Skeletal muscle satellite cell (primary cell): ENCODE measurements at regions not wholly inside any gene's neighbourhood (a gene's known extent, or its start where the extent isn't known, plus 50 kb on each side); places are given as distances from the start of the nearest gene placed in this dataset.

Experiments
- H3K27me3 ChIP-seq: 2 replicates; pipeline ENCODE4 v1.7.0; 2013; ENCODE audit warnings: low read length; ENCODE audit not compliant: control insufficient read depth, insufficient read depth
- H3K36me3 ChIP-seq: 2 replicates; pipeline ENCODE4 v1.7.0; 2013; ENCODE audit warnings: mild to moderate bottlenecking, control low read depth, low read length; ENCODE audit not compliant: insufficient read depth
- H3K4me1 ChIP-seq: 2 replicates; pipeline ENCODE4 v1.7.0; 2013; ENCODE audit warnings: low read length; ENCODE audit not compliant: control insufficient read depth, insufficient read depth
- H3K4me2 ChIP-seq: 2 replicates; pipeline ENCODE4 v1.7.0; 2013; ENCODE audit warnings: mild to moderate bottlenecking, low read length
- H3K4me3 ChIP-seq: 2 replicates; pipeline ENCODE4 v1.7.0; 2013; ENCODE audit warnings: low read length
- H3K9ac ChIP-seq: 2 replicates; pipeline ENCODE4 v1.7.0; 2013; ENCODE audit warnings: mild to moderate bottlenecking, low read depth, low read length, moderate library complexity
- H3K9me3 ChIP-seq: replicated peaks from 2 replicates; pipeline ENCODE4 v1.7.0; 2013; ENCODE audit warnings: mild to moderate bottlenecking, control low read depth, low read length

- no peak overlapping the region for H3K9ac ChIP-seq
- no peak overlapping the region for H3K4me3 ChIP-seq
- H3K27me3 ChIP-seq: no peaks in the 10 kb centered on the region
- H3K9me3 ChIP-seq: no peaks in the 10 kb centered on the region
- no peaks in the 10 kb centered on the region for H3K4me1 ChIP-seq
- H3K36me3 ChIP-seq: no peaks in the 10 kb centered on the region
- H3K4me2 ChIP-seq: no peak overlapping the region
Measured at GRCh38 chr6:15950962-15951569, 177.8 kb upstream of the MYLIP start.

DNA sequence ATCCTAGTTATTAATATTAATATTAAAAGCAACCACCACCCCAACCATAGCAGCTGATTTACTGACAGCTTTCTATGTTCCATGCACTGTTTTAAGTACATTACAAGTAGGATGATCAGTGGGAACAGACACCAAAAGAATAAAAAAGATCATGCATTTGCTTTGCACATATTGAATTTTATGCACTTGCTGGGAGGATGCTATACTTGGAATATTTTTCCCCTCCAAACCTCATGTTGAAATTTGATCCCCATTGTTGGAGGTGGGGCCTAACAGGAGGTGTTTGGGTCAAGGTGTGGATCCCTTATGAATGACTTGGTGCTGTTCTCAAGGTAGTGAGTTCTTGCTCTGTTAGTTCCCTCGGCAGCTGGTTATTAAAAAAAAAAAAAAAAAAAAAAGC, 178.9 kb upstream of the MYLIP start:
- no peak overlapping the region for H3K9ac ChIP-seq
- H3K36me3 ChIP-seq: no peaks in the 10 kb centered on the region
- H3K4me2 ChIP-seq: no peak overlapping the region
- peaks cover 3% of the 10 kb centered on the region for H3K4me1 ChIP-seq
- no peaks in the 10 kb centered on the region for H3K9me3 ChIP-seq
- no peaks in the 10 kb centered on the region for H3K27me3 ChIP-seq
- H3K4me3 ChIP-seq: no peak overlapping the region

DNA sequence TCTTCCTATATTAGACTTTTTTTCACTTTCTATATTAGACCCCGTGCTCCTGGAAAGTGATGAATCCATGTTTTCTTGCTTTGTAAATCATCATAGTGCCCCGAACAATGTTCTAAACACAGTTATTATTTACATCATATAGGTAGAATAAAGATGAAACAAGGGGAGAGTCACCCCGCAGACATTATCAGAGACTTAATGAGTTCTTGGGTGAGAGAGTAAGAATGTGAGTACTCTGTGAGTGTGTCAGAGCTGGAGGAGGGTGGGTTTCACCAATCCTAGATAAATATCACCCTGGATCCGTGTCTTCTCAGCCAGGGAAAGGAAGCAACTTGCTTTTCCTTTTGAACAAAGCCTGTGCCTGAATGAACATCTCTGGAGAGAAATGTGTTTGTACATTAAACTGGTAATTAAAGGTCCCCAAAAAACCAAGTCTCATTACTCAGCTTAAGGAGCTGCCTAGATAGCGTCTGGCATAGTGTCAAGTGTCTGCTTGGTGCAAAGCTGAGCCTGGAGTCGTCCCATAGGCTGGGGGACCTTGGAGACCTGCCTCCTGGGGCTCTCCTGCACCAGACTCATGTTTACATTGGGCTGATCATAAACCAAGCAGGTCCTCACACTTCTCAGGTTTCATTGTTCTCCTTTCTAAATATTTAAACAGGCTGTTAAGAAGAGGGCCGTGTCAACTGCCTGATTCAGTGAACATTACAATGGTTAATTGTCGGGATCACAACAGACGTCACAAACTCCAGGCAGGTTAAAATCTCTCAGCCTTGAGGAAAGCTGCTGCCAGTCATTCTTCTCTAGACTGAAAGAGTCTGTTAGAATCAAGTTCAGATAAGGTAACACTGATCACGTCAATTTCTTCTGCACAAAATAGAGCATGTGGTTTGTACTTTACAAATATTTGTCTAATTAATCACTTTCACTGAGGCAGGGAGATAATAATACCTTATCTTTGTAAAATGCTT, 179.7 kb upstream of the MYLIP start:
- Histone ChIP-seq H3K4me3 (no peak overlapping the region), H3K9ac (no peak overlapping the region), H3K4me2 (no peak overlapping the region), H3K4me1 (peaks cover 3% of the 10 kb centered on the region), H3K9me3 (no peaks in the 10 kb centered on the region), H3K27me3 (no peaks in the 10 kb centered on the region), H3K36me3 (no peaks in the 10 kb centered on the region)

- Histone ChIP-seq H3K4me2 (no peak overlapping the region), H3K9ac (no peak overlapping the region), H3K27me3 (peaks cover 4% of the 10 kb centered on the region), H3K4me3 (no peak overlapping the region), H3K36me3 (no peaks in the 10 kb centered on the region), H3K9me3 (no peaks in the 10 kb centered on the region), H3K4me1 (peaks cover 3% of the 10 kb centered on the region)
Measured at GRCh38 chr6:15947923-15948322, 181.0 kb upstream of the MYLIP start.

- H3K4me2 ChIP-seq: no peak overlapping the region
- H3K36me3 ChIP-seq: no peaks in the 10 kb centered on the region
- peaks cover 4% of the 10 kb centered on the region for H3K27me3 ChIP-seq
- H3K9me3 ChIP-seq: no peaks in the 10 kb centered on the region
- no peak overlapping the region for H3K4me3 ChIP-seq
- peaks cover 3% of the 10 kb centered on the region for H3K4me1 ChIP-seq
- no peak overlapping the region for H3K9ac ChIP-seq
Measured at GRCh38 chr6:15947436-15947835, 181.4 kb upstream of the MYLIP start.

DNA sequence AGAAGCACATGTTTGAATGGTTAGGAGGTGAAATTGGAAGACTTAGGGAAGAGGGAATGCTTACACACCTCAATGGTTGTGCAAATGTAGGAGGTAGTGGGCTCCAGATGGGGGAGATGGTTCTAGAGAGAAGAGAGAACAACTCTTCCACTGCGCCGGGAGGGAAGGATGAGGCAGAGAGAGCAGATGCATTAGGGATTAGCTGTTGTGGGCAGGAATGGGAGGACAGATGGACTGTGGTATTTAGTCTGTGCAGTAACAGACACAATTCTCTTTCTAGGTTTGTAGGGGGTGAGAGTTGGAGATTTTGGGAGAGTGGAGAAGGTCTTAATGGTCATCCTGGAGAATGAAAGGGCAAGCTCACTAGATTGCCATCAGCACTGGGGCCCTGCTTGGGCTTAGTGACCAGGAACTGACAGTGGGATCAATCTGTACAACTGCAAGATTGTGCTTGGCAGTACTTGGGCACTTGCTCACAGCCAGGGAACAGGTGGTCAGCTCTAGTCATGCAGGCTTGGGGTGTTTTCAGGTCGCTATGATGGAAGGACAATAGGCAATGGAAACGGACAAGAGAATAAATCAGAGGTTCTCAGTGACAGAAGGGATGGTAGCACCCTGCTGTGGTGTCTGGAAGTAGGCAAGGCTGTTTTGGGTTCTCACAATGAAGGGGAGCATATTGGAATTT, 182.0 kb upstream of the MYLIP start:
- no peak overlapping the region for H3K4me3 ChIP-seq
- H3K27me3 ChIP-seq: peaks cover 4% of the 10 kb centered on the region
- H3K4me2 ChIP-seq: no peak overlapping the region
- peaks cover 3% of the 10 kb centered on the region for H3K4me1 ChIP-seq
- no peaks in the 10 kb centered on the region for H3K9me3 ChIP-seq
- H3K9ac ChIP-seq: no peak overlapping the region
- H3K36me3 ChIP-seq: no peaks in the 10 kb centered on the region

DNA sequence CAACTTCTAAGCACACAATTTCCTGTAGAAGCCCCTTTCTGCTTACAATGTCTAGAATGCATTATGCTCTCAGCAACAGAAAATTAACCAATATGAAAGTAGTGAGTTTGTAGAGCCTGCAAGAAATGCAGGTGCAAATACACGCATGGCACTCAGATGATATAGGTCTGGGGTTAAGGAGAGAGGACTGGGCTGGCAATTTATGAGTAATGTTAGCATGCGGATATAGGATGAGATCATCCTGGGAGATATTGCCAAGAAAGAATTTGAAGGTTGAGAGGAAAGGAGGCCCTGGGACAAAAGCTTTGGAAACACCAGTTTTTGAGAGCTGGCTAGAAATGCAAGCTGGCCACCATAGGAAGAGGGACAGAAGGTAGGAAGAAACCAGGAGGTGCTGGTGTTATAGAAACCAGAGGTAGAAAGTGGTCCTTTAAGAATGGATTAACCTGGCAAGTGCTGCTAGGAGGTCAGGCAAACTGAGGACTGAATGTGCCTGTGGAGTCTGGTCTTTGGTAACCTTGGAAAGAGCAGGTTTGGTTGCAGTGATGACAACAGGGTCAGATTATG, 183.2 kb upstream of the MYLIP start:
- Histone ChIP-seq H3K9ac (no peak overlapping the region), H3K4me3 (no peak overlapping the region), H3K4me1 (peaks cover 3% of the 10 kb centered on the region), H3K4me2 (no peak overlapping the region), H3K9me3 (no peaks in the 10 kb centered on the region), H3K36me3 (no peaks in the 10 kb centered on the region), H3K27me3 (peaks cover 4% of the 10 kb centered on the region)

- Histone ChIP-seq H3K9ac (no peak overlapping the region), H3K36me3 (no peaks in the 10 kb centered on the region), H3K4me2 (no peak overlapping the region), H3K9me3 (no peaks in the 10 kb centered on the region), H3K4me3 (no peak overlapping the region), H3K27me3 (peaks cover 4% of the 10 kb centered on the region), H3K4me1 (peaks cover 3% of the 10 kb centered on the region)
Measured at GRCh38 chr6:15943423-15943822, 185.5 kb upstream of the MYLIP start.

DNA sequence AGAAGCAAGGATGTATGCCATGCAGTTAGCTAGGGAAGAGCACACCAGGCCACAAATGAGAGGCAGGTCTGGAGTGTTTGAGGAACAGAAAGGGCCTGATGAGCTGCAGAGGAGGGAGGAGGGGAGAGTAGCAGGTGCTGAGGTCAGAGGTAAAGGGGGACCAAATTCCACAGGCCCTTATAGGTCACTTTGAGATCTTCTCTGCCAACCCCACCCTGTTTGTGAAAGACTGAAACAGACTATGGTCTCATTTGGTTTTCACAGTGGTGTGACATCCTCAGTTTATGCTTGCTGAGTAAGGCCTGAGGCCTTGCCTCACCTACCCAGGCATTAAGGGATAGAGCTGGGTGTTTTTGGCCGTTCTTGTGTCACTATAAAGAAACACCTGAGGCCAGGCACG, 187.7 kb upstream of the MYLIP start:
- no peak overlapping the region for H3K4me3 ChIP-seq
- peaks cover 3% of the 10 kb centered on the region for H3K4me1 ChIP-seq
- H3K9ac ChIP-seq: no peak overlapping the region
- H3K36me3 ChIP-seq: no peaks in the 10 kb centered on the region
- peaks cover 4% of the 10 kb centered on the region for H3K27me3 ChIP-seq
- H3K4me2 ChIP-seq: no peak overlapping the region
- H3K9me3 ChIP-seq: no peaks in the 10 kb centered on the region

- H3K4me2 ChIP-seq: no peak overlapping the region
- H3K9ac ChIP-seq: no peak overlapping the region
- no peaks in the 10 kb centered on the region for H3K27me3 ChIP-seq
- no peaks in the 10 kb centered on the region for H3K4me1 ChIP-seq
- no peaks in the 10 kb centered on the region for H3K9me3 ChIP-seq
- H3K4me3 ChIP-seq: no peak overlapping the region
- H3K36me3 ChIP-seq: no peaks in the 10 kb centered on the region
Measured at GRCh38 chr6:15938107-15938506, 190.8 kb upstream of the MYLIP start.

- no peak overlapping the region for H3K4me3 ChIP-seq
- no peaks in the 10 kb centered on the region for H3K36me3 ChIP-seq
- no peaks in the 10 kb centered on the region for H3K27me3 ChIP-seq
- no peak overlapping the region for H3K9ac ChIP-seq
- H3K4me1 ChIP-seq: no peaks in the 10 kb centered on the region
- no peak overlapping the region for H3K4me2 ChIP-seq
- H3K9me3 ChIP-seq: no peaks in the 10 kb centered on the region
Measured at GRCh38 chr6:15937602-15938001, 191.3 kb upstream of the MYLIP start.
